ENCODE measurements at regions not wholly inside any gene's neighbourhood (a gene's known extent, or its start where the extent isn't known, plus 50 kb on each side); places are given as distances from the start of the nearest gene placed in this dataset.

DNA sequence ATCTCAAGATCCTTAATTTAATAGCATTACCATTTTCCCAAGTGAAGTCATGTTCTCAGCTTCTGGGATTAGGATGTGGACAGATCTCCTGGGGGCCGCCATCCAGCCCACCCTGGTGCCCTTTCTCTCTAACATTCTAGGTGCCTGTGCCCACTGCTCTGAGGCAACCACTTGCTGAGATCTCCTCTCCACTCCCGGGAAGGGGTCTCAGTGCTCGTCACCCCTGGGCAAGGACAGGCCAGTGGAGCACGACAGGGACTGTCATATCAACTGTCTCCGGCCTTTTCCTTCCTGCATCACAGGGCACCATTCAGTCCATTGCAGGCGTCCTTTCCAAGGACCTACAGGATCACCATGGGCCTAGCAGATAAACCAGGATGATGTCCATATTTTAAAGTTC is 304.8 kb downstream of the AJAP1 start:
- no peak for TF ChIP-seq ZNF114 (CRISPR knock-in tag; IDR thresholded peaks at IDR 0.05)
- TF ChIP-seq REST (IDR thresholded peaks at IDR 0.05; ENCODE audit: unreplicated experiment) = no peak
- no peak for TF ChIP-seq POLR2AphosphoS5 (IDR thresholded peaks at IDR 0.05; ENCODE audit: low read depth)
- no peak overlapping the region for H3K4me3 Mint-ChIP-seq
- H2AFZ ChIP-seq = no peak overlapping the region
- peaks cover 9% of the 10 kb centered on the region for H3K4me1 Mint-ChIP-seq
- H3K9me2 ChIP-seq (ENCODE audit: insufficient read depth) = no peaks in the 10 kb centered on the region
- H3K27ac ChIP-seq (ENCODE audit: low read depth) = no peak overlapping the region
- H3K27ac Mint-ChIP-seq = no peak overlapping the region
- H3K27me3 ChIP-seq (ENCODE audit: insufficient read depth) = no peaks in the 10 kb centered on the region
- H3K4me2 ChIP-seq = no peak overlapping the region
- no peaks in the 10 kb centered on the region for H3K36me3 ChIP-seq (ENCODE audit: insufficient read depth)
- no peaks in the 10 kb centered on the region for H4K20me1 ChIP-seq (replicated peaks; ENCODE audit: insufficient read depth)
- no peaks in the 10 kb centered on the region for H3K79me2 ChIP-seq (replicated peaks; ENCODE audit: insufficient read depth)
- no peaks in the 10 kb centered on the region for H3K4me1 ChIP-seq (ENCODE audit: insufficient read depth)
- ATAC-seq = no peak
- no peaks in the 10 kb centered on the region for H3F3A ChIP-seq (replicated peaks; ENCODE audit: low read depth)
- peaks cover 3% of the 10 kb centered on the region; the same call in 1 of the 3 replicates for H3K36me3 Mint-ChIP-seq (ENCODE audit: low read depth)
- no peak overlapping the region for H3K4me3 ChIP-seq
- peaks cover 5% of the 10 kb centered on the region for H3K27me3 Mint-ChIP-seq (ENCODE audit: insufficient read depth, low read depth, poor library complexity)
- no peak for DNase-seq (ENCODE audit: low spot score)
- H3K9me3 Mint-ChIP-seq = peaks cover 17% of the 10 kb centered on the region

DNA sequence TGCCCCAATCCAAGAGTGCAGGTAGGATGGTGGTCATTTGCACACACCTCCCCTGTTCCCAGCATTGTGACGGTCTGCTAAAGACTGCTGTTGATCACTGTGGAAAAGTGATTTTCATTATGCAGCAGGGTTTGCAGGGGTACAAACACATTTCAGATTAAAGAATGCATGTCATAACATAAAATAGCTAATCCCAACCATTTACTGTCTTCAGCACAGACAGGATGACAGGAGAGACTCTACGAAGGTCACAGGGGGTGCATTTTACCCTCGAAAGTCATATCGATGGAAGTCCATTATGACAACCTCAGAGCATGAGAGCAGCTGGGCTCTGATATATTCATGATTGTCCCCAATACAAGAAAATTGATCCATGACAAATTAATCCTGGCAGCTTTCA is 302.6 kb downstream of the AJAP1 start:
- no peaks in the 10 kb centered on the region for H4K20me1 ChIP-seq (replicated peaks; ENCODE audit: insufficient read depth)
- no peak for DNase-seq (ENCODE audit: low spot score)
- H3K27me3 Mint-ChIP-seq (ENCODE audit: insufficient read depth, low read depth, poor library complexity) = peaks cover 7% of the 10 kb centered on the region
- H3K4me3 ChIP-seq = no peak overlapping the region
- no peak overlapping the region for H3K27ac ChIP-seq (ENCODE audit: low read depth)
- H3K4me2 ChIP-seq = no peak overlapping the region
- H3K79me2 ChIP-seq (replicated peaks; ENCODE audit: insufficient read depth) = no peaks in the 10 kb centered on the region
- no peaks in the 10 kb centered on the region for H3K36me3 ChIP-seq (ENCODE audit: insufficient read depth)
- peaks cover 7% of the 10 kb centered on the region; the same call in 2 of the 3 replicates for H3K36me3 Mint-ChIP-seq (ENCODE audit: low read depth)
- no peaks in the 10 kb centered on the region for H3K27me3 ChIP-seq (ENCODE audit: insufficient read depth)
- no peaks in the 10 kb centered on the region for H3K4me1 ChIP-seq (ENCODE audit: insufficient read depth)
- no peak overlapping the region for H2AFZ ChIP-seq
- no peak overlapping the region for H3K4me3 Mint-ChIP-seq
- H3K9me3 Mint-ChIP-seq = peaks cover 38% of the 10 kb centered on the region
- H3F3A ChIP-seq (replicated peaks; ENCODE audit: low read depth) = no peaks in the 10 kb centered on the region
- peaks cover 9% of the 10 kb centered on the region for H3K4me1 Mint-ChIP-seq
- H3K9me2 ChIP-seq (ENCODE audit: insufficient read depth) = no peaks in the 10 kb centered on the region
- H3K27ac Mint-ChIP-seq = no peak overlapping the region
- no peak for ATAC-seq
- TF ChIP-seq STAT1 (IDR thresholded peaks at IDR 0.05; ENCODE audit: unreplicated experiment) = no peak
- TF ChIP-seq CREB1 (CRISPR knock-in tag; IDR thresholded peaks at IDR 0.05; ENCODE audit: low read depth) = no peak
- TF ChIP-seq REST (IDR thresholded peaks at IDR 0.05; ENCODE audit: unreplicated experiment) = no peak
- TF ChIP-seq EZH2phosphoT487 (IDR thresholded peaks at IDR 0.05; ENCODE audit: unreplicated experiment) = no peak
- TF ChIP-seq JUNB (IDR thresholded peaks at IDR 0.05; ENCODE audit: unreplicated experiment) = no peak
- no peak for TF ChIP-seq CTCF (conservative IDR thresholded peaks at IDR 0.05; ENCODE audit: low read depth in 2 of 2)
- no peak for TF ChIP-seq POLR2AphosphoS5 (IDR thresholded peaks at IDR 0.05; ENCODE audit: low read depth)
- no peak for TF ChIP-seq ZNF114 (CRISPR knock-in tag; IDR thresholded peaks at IDR 0.05)
